NCI-H510A (cell line): ENCODE measurements at regions not wholly inside any gene's neighbourhood (a gene's known extent, or its start where the extent isn't known, plus 50 kb on each side); places are given as distances from the start of the nearest gene placed in this dataset.
"Not testable (repeated sequence)": the region's sequence is repeated elsewhere in the genome, so short reads cannot be mapped to it uniquely, and the experiment has no call there.

Experiments used
- DNase-seq: peaks from one replicate; lab custom pipeline; 2025; lab: John Stamatoyannopoulos, UW

DNA sequence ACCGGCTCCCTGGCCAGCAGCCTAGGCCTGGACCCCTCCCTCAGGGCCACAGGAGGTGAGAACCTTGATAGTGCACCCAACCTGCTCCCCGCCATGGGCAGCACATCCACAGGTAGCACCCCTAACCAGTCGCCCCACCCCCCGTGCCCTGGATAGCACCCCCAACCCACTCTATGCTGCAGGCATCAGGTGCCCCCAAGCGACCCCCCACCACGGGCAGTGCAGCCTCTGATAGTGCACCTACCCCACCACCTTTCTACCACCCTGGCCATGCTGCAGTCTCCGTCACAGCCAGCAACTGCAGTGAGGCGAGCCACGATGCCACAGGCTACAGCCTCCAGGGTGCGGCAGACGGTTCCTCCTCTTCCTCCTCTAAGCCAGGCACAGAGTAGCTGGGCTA, 55.6 kb downstream of the SOWAHC start:
- DNase-seq, result no peak

GRCh38 chr2:109670556-109671411, 56.6 kb downstream of the SOWAHC start:
- DNase-seq, result no peak

- no peak for DNase-seq
Observed at GRCh38 chr2:109674894-109675534, 60.9 kb downstream of the SOWAHC start.

DNA sequence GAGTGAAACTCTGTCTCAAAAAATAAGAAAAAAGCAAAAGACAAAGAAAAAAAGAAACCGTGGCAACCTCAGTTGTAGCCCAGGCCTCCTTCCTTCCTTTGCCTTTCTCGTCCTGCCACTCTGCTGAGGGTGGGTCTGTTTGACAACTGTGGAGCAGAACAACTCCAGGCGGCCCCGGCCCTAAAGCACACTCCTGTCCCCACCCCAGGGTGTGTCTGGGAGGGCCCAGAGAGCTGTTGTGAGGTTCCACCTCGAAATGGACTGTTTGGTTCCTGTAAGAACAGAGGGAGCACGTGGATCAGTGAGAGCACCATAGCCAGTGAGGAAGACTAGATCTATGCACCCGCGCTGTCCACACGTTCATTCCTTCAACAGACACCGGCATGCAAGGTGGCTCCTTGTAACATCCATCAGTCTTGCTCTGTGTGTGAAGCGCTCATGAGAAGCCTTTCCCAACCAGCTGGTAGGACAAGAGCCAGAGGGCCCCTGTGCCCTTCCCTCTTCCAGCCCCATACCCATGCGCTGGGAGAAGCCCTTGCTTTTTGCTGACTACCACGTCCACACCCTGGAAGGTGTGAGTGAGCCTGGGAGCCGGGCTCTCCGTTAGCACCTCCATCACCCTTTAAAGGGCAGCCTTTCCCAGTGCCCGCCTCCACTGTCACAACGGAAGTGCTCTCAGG, 61.6 kb downstream of the SOWAHC start:
- no peak for DNase-seq

DNA sequence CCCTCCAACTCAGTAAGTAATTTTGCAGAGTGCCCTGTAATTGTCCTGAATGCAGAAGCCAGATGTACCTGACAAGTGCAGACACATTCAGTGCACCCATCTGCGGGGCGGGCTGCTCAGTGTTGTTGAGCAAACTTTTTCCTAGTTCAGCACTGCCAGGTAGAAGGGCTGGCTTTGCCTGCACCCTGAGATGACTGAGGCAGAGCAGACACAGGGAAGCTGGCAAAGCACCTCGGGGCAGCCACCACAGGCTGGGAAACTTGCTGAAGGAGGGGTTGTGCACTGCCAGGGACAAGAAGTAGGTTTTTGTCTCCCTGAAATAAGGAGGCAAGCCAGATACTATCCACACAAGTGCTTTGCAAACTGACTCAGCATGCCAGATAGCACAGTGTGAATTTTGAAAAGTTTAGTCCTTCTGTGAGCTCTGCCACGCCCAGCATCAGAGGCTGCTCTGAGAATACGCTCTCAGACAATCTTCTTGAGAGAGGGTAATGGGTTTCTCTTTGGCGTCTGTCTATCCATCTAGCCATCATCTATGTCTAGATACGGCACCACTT, 62.3 kb downstream of the SOWAHC start:
- peak; percentile 15 for DNase-seq

GRCh38 chr2:109677121-109677731, 63.1 kb downstream of the SOWAHC start:
- DNase-seq, result peak; percentile 16

- no peak for DNase-seq
Observed at GRCh38 chr2:109677835-109678580, 63.8 kb downstream of the SOWAHC start.

DNA sequence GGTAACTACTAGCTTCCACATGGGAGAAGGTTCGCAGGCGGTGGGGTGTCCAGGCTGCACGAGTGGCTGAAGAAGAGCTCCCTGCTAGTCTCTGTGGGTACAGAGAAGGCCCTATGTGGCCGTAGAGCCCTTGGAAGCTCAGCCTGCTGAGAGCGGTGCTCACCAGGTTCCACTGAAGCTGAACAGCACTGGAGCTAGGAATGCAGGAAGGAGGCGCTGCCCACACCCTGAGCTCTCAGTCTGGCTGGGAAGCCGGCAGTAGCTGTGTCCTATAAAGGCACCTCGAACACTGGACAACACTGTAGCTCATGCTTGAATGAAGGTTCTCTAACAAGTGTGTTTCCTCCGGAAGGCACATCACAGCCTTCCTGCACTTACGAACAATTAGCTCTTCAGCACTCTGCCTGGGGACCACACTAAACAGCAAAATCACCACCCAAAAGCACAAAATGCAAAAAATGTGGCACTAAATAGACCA, 64.6 kb downstream of the SOWAHC start:
- DNase-seq, result not testable (repeated sequence)

- DNase-seq, result no peak
Observed at GRCh38 chr2:109679225-109679624, 65.1 kb downstream of the SOWAHC start.

GRCh38 chr2:109679626-109680025, 65.5 kb downstream of the SOWAHC start:
- DNase-seq, result no peak

GRCh38 chr2:109680523-109681297, 66.5 kb downstream of the SOWAHC start:
- no peak for DNase-seq

- DNase-seq, result no peak
Observed at GRCh38 chr2:109681633-109682380, 67.6 kb downstream of the SOWAHC start.

- DNase-seq, result no peak
Observed at GRCh38 chr2:109683452-109683851, 69.3 kb downstream of the SOWAHC start.

GRCh38 chr2:109685453-109685852, 71.3 kb downstream of the SOWAHC start:
- no peak for DNase-seq

DNA sequence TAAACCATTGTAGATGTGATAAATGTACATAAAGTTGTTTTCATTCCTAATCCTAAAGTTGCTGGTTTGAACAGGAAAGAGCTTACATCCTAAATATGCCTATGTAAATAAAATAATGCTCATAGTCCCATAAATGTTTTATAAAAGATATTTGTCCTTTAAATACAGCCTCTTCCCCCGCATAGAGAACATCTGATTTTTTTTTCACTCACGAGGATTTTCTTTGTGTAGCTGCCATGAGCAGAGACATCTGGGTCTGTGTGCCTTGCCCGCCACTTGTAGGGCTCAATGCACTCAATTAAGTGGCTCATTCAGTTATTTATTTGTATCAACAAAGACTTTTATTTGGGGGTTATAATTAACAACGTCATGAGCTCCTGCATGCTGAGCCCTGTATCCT, 72.8 kb downstream of the SOWAHC start:
- no peak for DNase-seq

DNA sequence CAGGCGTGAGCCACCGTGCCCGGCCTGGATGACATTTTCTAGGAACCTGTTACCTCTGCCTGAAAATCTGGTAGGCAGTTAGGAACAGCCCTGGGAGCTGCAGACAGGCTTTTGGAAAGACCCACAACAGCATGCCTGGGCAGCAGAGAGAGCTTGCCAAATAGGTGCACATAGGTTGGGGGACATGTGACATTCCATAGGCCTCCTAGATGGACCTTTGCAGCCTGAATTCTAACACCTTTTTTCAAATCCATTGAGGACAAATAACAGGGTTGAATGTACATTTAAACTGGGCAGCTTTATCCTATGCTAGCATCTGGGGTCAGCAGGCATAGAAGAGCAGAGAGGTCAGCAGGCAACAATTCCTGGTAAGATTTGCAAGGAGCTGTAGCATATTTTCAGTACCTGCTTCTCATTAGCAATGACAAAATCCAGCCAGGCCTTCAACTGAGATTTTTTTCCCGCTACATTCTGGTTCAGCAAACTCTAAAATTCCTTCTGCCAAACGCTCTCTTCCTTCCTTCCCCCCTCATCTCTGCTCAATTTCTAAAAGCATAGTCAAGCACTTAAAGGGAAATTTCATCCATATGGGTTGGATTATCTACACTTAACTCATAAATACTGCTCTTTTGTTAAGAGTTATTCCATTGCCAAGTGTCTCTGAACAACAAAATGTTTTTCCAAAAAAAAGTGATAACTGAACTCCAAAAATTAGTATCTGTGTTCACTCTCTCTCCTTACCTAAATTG, 75.2 kb downstream of the SOWAHC start:
- no peak for DNase-seq

- no peak for DNase-seq
Observed at GRCh38 chr2:109689973-109690372, 75.8 kb downstream of the SOWAHC start.

GRCh38 chr2:109690457-109690821, 76.3 kb downstream of the SOWAHC start:
- DNase-seq, result no peak
